Loucy (cell line): ENCODE measurements at regions not wholly inside any gene's neighbourhood (a gene's known extent, or its start where the extent isn't known, plus 50 kb on each side); places are given as distances from the start of the nearest gene placed in this dataset.

Experiments
- EZH2phosphoT487 ChIP-seq: fragments of 200-600 bp; IDR thresholded peaks from 2 replicates; pipeline ENCODE4 v1.6.1; 2018; ENCODE audit warnings: antibody characterized with exemption, mild to moderate bottlenecking, moderate library complexity, borderline replicate concordance
- TF ChIP-seq, protein P1 (sequence below): fragments of 200-600 bp; sonication (generic); conservative IDR thresholded peaks from 2 replicates; pipeline ENCODE4 v1.5.1; 2014; ENCODE audit warnings: mild to moderate bottlenecking, antibody characterized with exemption, low read length

- TF ChIP-seq, protein P1, sequence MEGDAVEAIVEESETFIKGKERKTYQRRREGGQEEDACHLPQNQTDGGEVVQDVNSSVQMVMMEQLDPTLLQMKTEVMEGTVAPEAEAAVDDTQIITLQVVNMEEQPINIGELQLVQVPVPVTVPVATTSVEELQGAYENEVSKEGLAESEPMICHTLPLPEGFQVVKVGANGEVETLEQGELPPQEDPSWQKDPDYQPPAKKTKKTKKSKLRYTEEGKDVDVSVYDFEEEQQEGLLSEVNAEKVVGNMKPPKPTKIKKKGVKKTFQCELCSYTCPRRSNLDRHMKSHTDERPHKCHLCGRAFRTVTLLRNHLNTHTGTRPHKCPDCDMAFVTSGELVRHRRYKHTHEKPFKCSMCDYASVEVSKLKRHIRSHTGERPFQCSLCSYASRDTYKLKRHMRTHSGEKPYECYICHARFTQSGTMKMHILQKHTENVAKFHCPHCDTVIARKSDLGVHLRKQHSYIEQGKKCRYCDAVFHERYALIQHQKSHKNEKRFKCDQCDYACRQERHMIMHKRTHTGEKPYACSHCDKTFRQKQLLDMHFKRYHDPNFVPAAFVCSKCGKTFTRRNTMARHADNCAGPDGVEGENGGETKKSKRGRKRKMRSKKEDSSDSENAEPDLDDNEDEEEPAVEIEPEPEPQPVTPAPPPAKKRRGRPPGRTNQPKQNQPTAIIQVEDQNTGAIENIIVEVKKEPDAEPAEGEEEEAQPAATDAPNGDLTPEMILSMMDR: no peak
- TF ChIP-seq EZH2phosphoT487: no peak
Measured at GRCh38 chr10:131573256-131573655, 261.7 kb upstream of the TCERG1L start.
